H1 (cell line): ENCODE measurements at regions not wholly inside any gene's neighbourhood (a gene's known extent, or its start where the extent isn't known, plus 50 kb on each side); places are given as distances from the start of the nearest gene placed in this dataset.

Experiments used
- CTCF ChIA-PET: fragments of 300-600 bp; sonication (Branson Sonifier 250); formaldehyde crosslinking; loops from one replicate; lab custom pipeline; 2021; ENCODE audit not compliant: partially characterized antibody; lab: Charles Lee
- POLR2A ChIA-PET: fragments of 300-600 bp; sonication (Branson Sonifier 250); formaldehyde crosslinking; loops from one replicate; lab custom pipeline; 2021; ENCODE audit warnings: inconsistent platforms; ENCODE audit not compliant: partially characterized antibody; lab: Charles Lee
- DNase-seq, 2 experiments: peaks; one replicate each; pipeline versions ENCODE4 v3.0.0 to v3.0.0-alpha.2; 2010 to 2022; ENCODE audit warnings: low spot score in 2 of 2, low read depth in 1 of 2, mixed read lengths in 1 of 2
- FAIRE-seq: peaks from 2 replicates; lab custom pipeline; 2011; peaks lifted over from hg19 to GRCh38; lab: Jason Lieb, UNC
- H2AFZ ChIP-seq: 2 replicates; pipeline ENCODE4 v1.8.1; 2012; ENCODE audit warnings: low read length, inconsistent platforms
- H2AK5ac ChIP-seq: 2 replicates; pipeline ENCODE4 v1.6.1; 2013; ENCODE audit warnings: low read depth, low read length
- H2BK120ac ChIP-seq: replicated peaks from 2 replicates; pipeline ENCODE3; 2013; ENCODE audit warnings: low read depth, low read length, inconsistent platforms
- H2BK12ac ChIP-seq: 2 replicates; pipeline ENCODE4 v1.6.1; 2013; ENCODE audit warnings: low read depth, low read length
- H2BK15ac ChIP-seq: 2 replicates; pipeline ENCODE4 v1.6.1; 2013; ENCODE audit warnings: low read length
- H2BK20ac ChIP-seq: 2 replicates; pipeline ENCODE4 v1.6.1; 2013; ENCODE audit warnings: low read length
- H2BK5ac ChIP-seq: 2 replicates; pipeline ENCODE4 v1.6.1; 2013; ENCODE audit warnings: low read depth, low read length
- H3K14ac ChIP-seq: 2 replicates; pipeline ENCODE4 v1.6.1; 2013; ENCODE audit warnings: inconsistent platforms; ENCODE audit not compliant: insufficient read length
- H3K18ac ChIP-seq: 2 replicates; pipeline ENCODE4 v1.6.1; 2013; ENCODE audit warnings: low read length; ENCODE audit errors: extremely low read depth
- H3K23ac ChIP-seq: 2 replicates; pipeline ENCODE4 v1.6.1; 2013; ENCODE audit warnings: inconsistent platforms; ENCODE audit not compliant: insufficient read length
- H3K23me2 ChIP-seq: 2 replicates; pipeline ENCODE4 v1.6.1; 2013; ENCODE audit warnings: low read depth, low read length
- H3K27ac ChIP-seq: 2 replicates; pipeline ENCODE4 v1.6.1; 2011; ENCODE audit warnings: low read depth, low read length, inconsistent platforms
- H3K27me3 ChIP-seq, 4 experiments: replicated peaks in 1 of 4; 1 replicate in 1 of 4; 2 replicates in 3 of 4; pipeline versions ENCODE4 v1.6.1 to v1.8.1; 2011 to 2013; ENCODE audit warnings: low read length in 3 of 4, mild to moderate bottlenecking in 3 of 4, inconsistent platforms in 2 of 4, mixed read lengths in 2 of 4, moderate library complexity in 1 of 4; ENCODE audit not compliant: control insufficient read depth in 3 of 4, insufficient read depth in 3 of 4; ENCODE audit errors: extremely low read depth in 1 of 4
- H3K36me3 ChIP-seq, 4 experiments: 2 replicates each; pipeline versions ENCODE4 v1.6.1 to v1.8.1; 2011 to 2013; ENCODE audit warnings: mild to moderate bottlenecking in 4 of 4, low read length in 3 of 4, moderate library complexity in 2 of 4, control low read depth in 1 of 4, inconsistent platforms in 1 of 4; ENCODE audit not compliant: insufficient read depth in 4 of 4, control insufficient read depth in 2 of 4
- H3K4ac ChIP-seq: replicated peaks from 2 replicates; pipeline ENCODE3; 2013; ENCODE audit warnings: low read length, low read depth, mixed read lengths, inconsistent platforms; ENCODE audit not compliant: insufficient read length
- H3K4me1 ChIP-seq, 4 experiments: replicated peaks in 1 of 4; 1 replicate in 1 of 4; 2 replicates in 3 of 4; pipeline versions ENCODE4 v1.6.1 to v1.8.1; 2011 to 2013; ENCODE audit warnings: low read length in 3 of 4, inconsistent platforms in 2 of 4, mixed read lengths in 1 of 4; ENCODE audit not compliant: insufficient read depth in 4 of 4, control insufficient read depth in 3 of 4
- H3K4me2 ChIP-seq, 2 experiments: 2 replicates each; pipeline versions ENCODE4 v1.6.1 to v1.8.1; 2011 to 2013; ENCODE audit warnings: low read depth in 2 of 2, low read length in 2 of 2, control low read depth in 1 of 2, inconsistent platforms in 1 of 2, mild to moderate bottlenecking in 1 of 2; ENCODE audit not compliant: insufficient read depth in 1 of 2
- H3K4me3 ChIP-seq, 4 experiments: fragments of 200-600, 300-600 bp in 1 of 4; sonication (generic), shearing (Covaris generic), sonication (Bioruptor Twin) in 1 of 4; 2 replicates each; pipeline versions ENCODE4 v1.5.1 to v1.8.1; 2011 to 2016; ENCODE audit warnings: low read length in 4 of 4, low read depth in 3 of 4, control low read depth in 2 of 4, inconsistent platforms in 2 of 4, mild to moderate bottlenecking in 2 of 4, mixed read lengths in 1 of 4, moderate library complexity in 1 of 4; ENCODE audit not compliant: insufficient read depth in 2 of 4; ENCODE audit errors: extremely low read depth in 1 of 4
- H3K56ac ChIP-seq: replicated peaks from 2 replicates; pipeline ENCODE3; 2013; ENCODE audit warnings: low read depth, mild to moderate bottlenecking, mixed read lengths, low read length, inconsistent platforms; ENCODE audit not compliant: insufficient read length
- H3K79me1 ChIP-seq: 2 replicates; pipeline ENCODE4 v1.6.1; 2013; ENCODE audit warnings: low read depth, low read length, control low read depth
- H3K79me2 ChIP-seq, 2 experiments: 2 replicates each; pipeline versions ENCODE4 v1.6.1 to v1.8.1; 2012 to 2013; ENCODE audit warnings: low read length in 2 of 2, mild to moderate bottlenecking in 2 of 2, inconsistent platforms in 1 of 2; ENCODE audit not compliant: insufficient read depth in 2 of 2, control insufficient read depth in 1 of 2
- H3K9ac ChIP-seq, 4 experiments: replicated peaks in 1 of 4; 1 replicate in 1 of 4; 2 replicates in 3 of 4; pipeline versions ENCODE4 v1.6.1 to v1.8.1; 2011 to 2013; ENCODE audit warnings: low read depth in 3 of 4, low read length in 3 of 4, control low read depth in 2 of 4, mild to moderate bottlenecking in 2 of 4, moderate library complexity in 2 of 4, inconsistent platforms in 1 of 4; ENCODE audit errors: extremely low read depth in 1 of 4
- H3K9me3 ChIP-seq, 2 experiments: 2 replicates each; pipeline versions ENCODE4 v1.6.1 to v1.8.1; 2012 to 2013; ENCODE audit warnings: mild to moderate bottlenecking in 2 of 2, moderate library complexity in 2 of 2, control low read depth in 1 of 2, inconsistent platforms in 1 of 2, low read depth in 1 of 2, low read length in 1 of 2, mixed read lengths in 1 of 2; ENCODE audit not compliant: insufficient read depth in 2 of 2
- H4K20me1 ChIP-seq, 2 experiments: replicated peaks in 1 of 2; 2 replicates each; pipeline versions ENCODE3 to v1.8.1; 2011 to 2013; ENCODE audit warnings: inconsistent platforms in 2 of 2, low read length in 2 of 2, mild to moderate bottlenecking in 1 of 2; ENCODE audit not compliant: insufficient read depth in 2 of 2, control insufficient read depth in 1 of 2
- H4K5ac ChIP-seq: 2 replicates; pipeline ENCODE4 v1.6.1; 2013; ENCODE audit warnings: low read length, low read depth, mixed read lengths, inconsistent platforms; ENCODE audit not compliant: insufficient read length
- H4K8ac ChIP-seq: 2 replicates; pipeline ENCODE4 v1.8.0; 2013; ENCODE audit warnings: mild to moderate bottlenecking, moderate library complexity, low read length, inconsistent platforms; ENCODE audit not compliant: insufficient read depth; ENCODE audit errors: extremely low read depth
- H4K91ac ChIP-seq: replicated peaks from 2 replicates; pipeline ENCODE3; 2013; ENCODE audit warnings: low read length, mixed read lengths, inconsistent platforms; ENCODE audit not compliant: insufficient read length
- BACH1 ChIP-seq: IDR thresholded peaks from 2 replicates; pipeline ENCODE4 v1.6.1; 2012; ENCODE audit warnings: low read length, improper control_type of control experiment
- CBX8 ChIP-seq: fragments of 300-800, 300-1000 bp; sonication (generic); IDR thresholded peaks from 2 replicates; pipeline ENCODE4 v1.7.1; 2016; ENCODE audit warnings: low read depth, low read length, borderline replicate concordance
- CHD1 ChIP-seq: IDR thresholded peaks from 2 replicates; pipeline ENCODE4 v1.6.1; 2012; ENCODE audit warnings: low read depth, low read length, improper control_type of control experiment
- EGR1 ChIP-seq: IDR thresholded peaks from 2 replicates; pipeline ENCODE4 v1.6.1; 2011; ENCODE audit warnings: low read depth, low read length, borderline replicate concordance
- EP300 ChIP-seq, 2 experiments: IDR thresholded peaks; 1 replicate in 1 of 2; 2 replicates in 1 of 2; pipeline ENCODE4 v1.6.1; 2011 to 2012; ENCODE audit warnings: low read depth in 2 of 2, low read length in 2 of 2, mild to moderate bottlenecking in 2 of 2, borderline replicate concordance in 1 of 2, inconsistent platforms in 1 of 2, moderate library complexity in 1 of 2
- GTF2F1 ChIP-seq: IDR thresholded peaks from 2 replicates; pipeline ENCODE4 v1.6.1; 2012; ENCODE audit warnings: low read depth, low read length, improper control_type of control experiment, borderline replicate concordance
- HDAC6 ChIP-seq: IDR thresholded peaks from one replicate; pipeline ENCODE4 v1.7.1; 2012; ENCODE audit warnings: low read depth, mild to moderate bottlenecking, inconsistent platforms, low read length, moderate library complexity
- RBBP5 ChIP-seq: IDR thresholded peaks from 2 replicates; pipeline ENCODE4 v1.7.1; 2012; ENCODE audit warnings: low read depth, mild to moderate bottlenecking, inconsistent platforms, low read length, moderate library complexity, borderline replicate concordance
- RFX5 ChIP-seq: IDR thresholded peaks from 2 replicates; pipeline ENCODE4 v1.6.1; 2011; ENCODE audit warnings: low read depth, low read length, improper control_type of control experiment, borderline replicate concordance
- SIN3A ChIP-seq, 2 experiments: IDR thresholded peaks in 1 of 2; conservative IDR thresholded peaks in 1 of 2; 2 replicates each; pipeline ENCODE4 v1.6.1; 2011 to 2012; ENCODE audit warnings: low read length in 2 of 2, improper control_type of control experiment in 1 of 2, low read depth in 1 of 2, mild to moderate bottlenecking in 1 of 2
- SP1 ChIP-seq: IDR thresholded peaks from 2 replicates; pipeline ENCODE4 v1.6.1; 2011; ENCODE audit warnings: low read depth, low read length
- TCF12 ChIP-seq: IDR thresholded peaks from 2 replicates; pipeline ENCODE4 v1.6.1; 2011; ENCODE audit warnings: low read depth, mild to moderate bottlenecking, low read length
- YY1 ChIP-seq: IDR thresholded peaks from 2 replicates; pipeline ENCODE4 v1.6.1; 2011; ENCODE audit warnings: low read depth, mild to moderate bottlenecking, low read length
- WGBS, 2 experiments: shearing (Covaris generic) in 1 of 2; methylation state at CpG; one replicate each; pipeline versions ENCODE4 v1.1.6 to v1.1.7; 2013 to 2015; ENCODE audit warnings: low lambda C conversion rate in 2 of 2, mixed read lengths in 2 of 2, inconsistent platforms in 1 of 2, low coverage in 1 of 2, missing lambda C conversion rate in 1 of 2; ENCODE audit not compliant: insufficient replicate concordance in 2 of 2, insufficient coverage in 1 of 2, insufficient read length in 1 of 2; ENCODE audit errors: extremely low coverage in 1 of 2, missing lambda C conversion rate in 1 of 2; 5-methylcytosine and 5-hydroxymethylcytosine counted together

DNA sequence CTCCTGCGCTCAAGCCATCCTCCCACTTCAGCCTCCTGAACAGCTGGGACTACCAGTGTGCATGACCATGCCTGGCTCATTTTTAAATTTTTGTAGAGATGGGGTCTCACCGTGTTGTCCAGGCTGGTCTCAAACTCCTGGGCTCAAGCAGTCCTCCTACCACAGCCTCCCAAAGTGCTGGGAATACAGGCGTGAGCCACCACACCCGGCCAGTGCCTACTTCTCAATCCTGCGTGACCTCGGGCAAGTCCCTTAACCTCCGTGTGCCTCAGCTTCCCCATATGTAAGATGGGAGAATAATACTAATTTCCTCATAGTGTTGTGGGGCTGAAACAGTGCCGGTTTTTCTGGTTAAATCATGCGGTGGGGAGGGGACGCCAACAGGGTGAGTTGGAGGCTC lies 143.5 kb upstream of the CIBAR2 start:
- no peak overlapping the region for H3K14ac ChIP-seq
- TF ChIP-seq BACH1 (no peak), TCF12 (no peak), CHD1 (no peak), RFX5 (no peak), CBX8 (no peak), SP1 (no peak), EP300 (IDR thresholded peaks at IDR 0.05; ENCODE audit: borderline replicate concordance in 1 of 2, low read depth in 2 of 2, low read length in 2 of 2) (no peak), HDAC6 (no peak), YY1 (no peak), SIN3A (conservative IDR thresholded peaks at IDR 0.05 in 1 of 2, IDR thresholded peaks at IDR 0.05 in 1 of 2; ENCODE audit: low read depth in 1 of 2, low read length in 2 of 2) (no peak), EGR1 (no peak), RBBP5 (no peak), GTF2F1 (no peak)
- H2BK20ac ChIP-seq: no peak overlapping the region
- no peak overlapping the region for H3K56ac ChIP-seq
- no peak overlapping the region for H2BK15ac ChIP-seq
- H2BK12ac ChIP-seq: no peak overlapping the region
- peaks cover 0 to 13% (median 3%) of the 10 kb centered on the region in 4 experiments; a peak in 5 of 7 replicates for H3K4me1 ChIP-seq
- no peak overlapping the region for H2BK120ac ChIP-seq
- no peak overlapping the region for H3K9ac ChIP-seq
- H4K5ac ChIP-seq: no peak overlapping the region
- no peaks in the 10 kb centered on the region; a peak in 1 of 4 replicates for H3K79me2 ChIP-seq
- H3K4me3 ChIP-seq: no peak overlapping the region
- DNase-seq (no peak), FAIRE-seq (no peak)
- peaks cover 3% of the 10 kb centered on the region for H3K79me1 ChIP-seq
- no peak overlapping the region for H3K4ac ChIP-seq
- no peak overlapping the region for H2AFZ ChIP-seq
- ChIA-PET CTCF (interaction anchor here (0.9 to 17.5 kb wide), 9 partner anchors 7 to 342 kb away, joined by 3 to 371 read pairs (median 7); no protein-coding TSS in a partner anchor), POLR2A (interaction anchor here (1.7 to 1.8 kb wide), 2 partner anchors 8 to 10 kb away, joined by 4 read pairs; no protein-coding TSS in a partner anchor)
- H3K27me3 ChIP-seq: no peaks in the 10 kb centered on the region
- H2AK5ac ChIP-seq: no peak overlapping the region
- no peak overlapping the region for H3K4me2 ChIP-seq
- H4K20me1 ChIP-seq: peaks cover 11 to 20% of the 10 kb centered on the region in 2 experiments
- 89% methylated on average over 10 of the region's 10 CpGs; no CpG with 5 or more reads in 1 of the 2 experiments for WGBS, 2 experiments
- H2BK5ac ChIP-seq: no peak overlapping the region
- H3K9me3 ChIP-seq: no peaks in the 10 kb centered on the region
- no peak overlapping the region for H4K91ac ChIP-seq
- no peak overlapping the region for H3K23ac ChIP-seq
- H3K23me2 ChIP-seq: no peaks in the 10 kb centered on the region
- no peak overlapping the region for H4K8ac ChIP-seq
- no peak overlapping the region for H3K18ac ChIP-seq
- H3K36me3 ChIP-seq: no peaks in the 10 kb centered on the region
- H3K27ac ChIP-seq: no peak overlapping the region
